AG04450 (cell line): ENCODE measurements at regions not wholly inside any gene's neighbourhood (a gene's known extent, or its start where the extent isn't known, plus 50 kb on each side); places are given as distances from the start of the nearest gene placed in this dataset.
"Not testable (repeated sequence)": the region's sequence is repeated elsewhere in the genome, so short reads cannot be mapped to it uniquely, and the experiment has no call there.

Experiments
- CTCF ChIA-PET: fragments of 300-600, 350-600 bp; formaldehyde crosslinking; extraction: SDS; loops from one replicate; lab custom pipeline; 2022; ENCODE audit warnings: antibody characterized with exemption, inconsistent platforms; lab: Charles Lee
- POLR2A ChIA-PET: fragments of 350-600 bp; formaldehyde crosslinking; extraction: SDS; loops from one replicate; lab custom pipeline; 2021; ENCODE audit warnings: antibody characterized with exemption, inconsistent platforms; lab: Yijun Ruan, JAX
- DNase-seq: peaks from one replicate; pipeline ENCODE4 v3.0.0-alpha.2; 2011; ENCODE audit warnings: low read depth, low spot score
- H3K27ac ChIP-seq: one replicate; pipeline ENCODE4 v1.5.1; 2012; ENCODE audit warnings: low read depth, low read length, control low read depth
- H3K27me3 ChIP-seq: one replicate; pipeline ENCODE4 v1.6.0; 2012; ENCODE audit warnings: low read length; ENCODE audit not compliant: control insufficient read depth, insufficient read depth
- H3K4me3 ChIP-seq: 2 replicates; pipeline ENCODE4 v1.5.1; 2011; ENCODE audit warnings: mild to moderate bottlenecking, low read depth, low read length, control low read depth
- H3K9me3 ChIP-seq: 2 replicates; pipeline ENCODE4 v1.5.1; 2012; ENCODE audit warnings: low read length; ENCODE audit not compliant: control insufficient read depth, insufficient read depth
- CTCF ChIP-seq: IDR thresholded peaks from 2 replicates; pipeline ENCODE4 v1.5.1; 2011; ENCODE audit warnings: low read depth, low read length, control low read depth, inconsistent platforms

GRCh38 chr10:20486791-20487190, 410.3 kb downstream of the NEBL start:
- TF ChIP-seq CTCF: no peak
- Histone ChIP-seq H3K9me3 (peaks cover 5% of the 10 kb centered on the region), H3K27ac (no peak overlapping the region), H3K4me3 (no peak overlapping the region), H3K27me3 (no peaks in the 10 kb centered on the region)
- POLR2A ChIA-PET: no interaction called here
- CTCF ChIA-PET: no interaction called here
- no peak for DNase-seq

DNA sequence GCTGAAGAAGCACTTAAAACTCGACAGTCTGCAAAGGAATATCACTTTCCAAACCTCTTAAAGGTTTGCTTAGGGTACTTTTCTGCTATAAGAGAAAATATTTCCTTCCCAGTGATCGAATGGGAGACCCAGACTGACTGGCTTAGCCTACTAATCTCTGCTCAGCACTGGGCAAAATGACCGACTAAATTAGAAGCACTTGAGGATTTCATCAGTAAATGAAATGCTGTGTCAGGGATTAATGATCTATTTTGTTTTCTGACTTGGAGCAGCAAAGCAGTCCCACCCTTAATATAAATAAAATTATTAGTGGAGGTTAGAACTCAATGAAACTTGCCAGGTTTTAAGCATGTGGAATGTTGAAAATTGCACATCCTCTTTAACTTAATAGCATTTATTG, 411.6 kb downstream of the NEBL start:
- Histone ChIP-seq H3K27ac (no peak overlapping the region), H3K27me3 (no peaks in the 10 kb centered on the region), H3K9me3 (peaks cover 5% of the 10 kb centered on the region), H3K4me3 (no peak overlapping the region)
- ChIA-PET POLR2A (no interaction called here), CTCF (no interaction called here)
- no peak for DNase-seq
- no peak for TF ChIP-seq CTCF

DNA sequence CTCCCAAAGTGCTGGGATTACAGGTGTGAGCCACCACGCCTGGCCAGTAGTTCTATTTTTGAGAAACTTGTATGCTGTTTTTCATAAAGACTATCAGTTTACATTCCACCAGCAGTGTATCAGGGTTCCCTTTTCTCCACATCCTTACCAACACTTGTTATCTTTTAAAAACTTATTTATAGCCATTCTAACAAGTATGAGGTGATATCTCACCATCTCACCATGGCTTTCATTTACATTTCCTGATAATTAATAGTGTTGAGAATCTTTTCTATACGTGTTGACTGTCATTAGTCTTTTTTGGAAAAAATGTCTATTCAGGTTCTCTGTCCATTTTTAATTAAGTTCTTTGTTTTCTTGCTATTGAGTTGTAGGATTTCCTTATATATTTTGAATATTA, 416.1 kb downstream of the NEBL start:
- no peak for DNase-seq
- POLR2A ChIA-PET: no interaction called here
- Histone ChIP-seq H3K27ac (no peak overlapping the region), H3K4me3 (no peak overlapping the region), H3K27me3 (no peaks in the 10 kb centered on the region), H3K9me3 (0 out of 2 replicates have a peak, but pooled peaks cover 3% of the 10 kb centered on the region)
- CTCF ChIA-PET: no interaction called here
- no peak for TF ChIP-seq CTCF

- H3K4me3 ChIP-seq, DNase-seq, H3K27ac ChIP-seq, H3K9me3 ChIP-seq, H3K27me3 ChIP-seq, CTCF ChIA-PET, POLR2A ChIA-PET: not testable (repeated sequence)
These were observed 416.5 kb downstream of the NEBL start for GRCh38 chr10:20480575-20480974.

DNA sequence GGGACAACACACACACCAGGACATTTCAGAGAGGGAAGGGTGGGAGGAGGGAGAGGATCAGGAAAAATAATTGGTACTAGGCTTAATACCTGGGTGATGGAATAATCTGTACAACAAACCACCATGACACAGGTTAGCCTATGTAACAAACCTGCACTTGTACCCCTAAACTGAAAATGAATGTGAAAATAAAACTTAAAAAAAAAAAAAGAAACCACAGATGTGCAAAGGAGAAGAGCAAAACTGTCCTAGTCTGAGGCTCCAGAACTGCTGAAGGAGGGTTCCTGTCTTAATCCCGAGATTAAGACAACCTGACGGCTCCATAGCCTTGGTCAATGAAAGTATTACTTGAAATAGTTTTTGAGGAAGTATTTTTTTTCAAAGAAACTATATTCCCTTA, 423.0 kb downstream of the NEBL start:
- no peak overlapping the region for H3K4me3 ChIP-seq
- ChIA-PET POLR2A (no interaction called here), CTCF (no interaction called here)
- no peak for DNase-seq
- no peaks in the 10 kb centered on the region for H3K27me3 ChIP-seq
- H3K27ac ChIP-seq: no peak overlapping the region
- no peak for TF ChIP-seq CTCF
- no peaks in the 10 kb centered on the region for H3K9me3 ChIP-seq
